GM12872 (cell line): ENCODE measurements at regions not wholly inside any gene's neighbourhood (a gene's known extent, or its start where the extent isn't known, plus 50 kb on each side); places are given as distances from the start of the nearest gene placed in this dataset.

Experiments used
- TF ChIP-seq, protein P1 (sequence below): IDR thresholded peaks from 3 replicates; pipeline ENCODE4 v1.5.1; 2011; ENCODE audit warnings: low read depth, mild to moderate bottlenecking, low read length, moderate library complexity; ENCODE audit not compliant: insufficient read depth

DNA sequence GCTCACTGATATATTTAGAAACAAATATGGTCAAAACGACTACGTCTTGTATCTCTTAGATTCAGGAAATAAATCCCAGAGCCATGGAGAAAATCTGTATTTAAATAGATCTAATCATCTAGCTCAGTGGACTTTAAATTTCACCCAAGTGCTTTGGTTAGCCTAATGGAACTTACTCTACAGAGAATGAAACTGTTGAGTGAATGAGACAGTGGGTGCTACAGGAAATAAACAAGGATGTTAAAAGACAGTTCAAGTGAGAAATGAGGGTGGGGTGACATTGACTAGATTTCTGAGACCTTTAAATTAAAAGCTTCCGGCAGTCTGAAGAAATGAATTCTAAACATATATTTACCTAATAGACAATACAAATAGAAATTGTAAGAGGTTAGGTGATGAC is 2197.0 kb downstream of the ARAP2 start:
- TF ChIP-seq, protein P1, sequence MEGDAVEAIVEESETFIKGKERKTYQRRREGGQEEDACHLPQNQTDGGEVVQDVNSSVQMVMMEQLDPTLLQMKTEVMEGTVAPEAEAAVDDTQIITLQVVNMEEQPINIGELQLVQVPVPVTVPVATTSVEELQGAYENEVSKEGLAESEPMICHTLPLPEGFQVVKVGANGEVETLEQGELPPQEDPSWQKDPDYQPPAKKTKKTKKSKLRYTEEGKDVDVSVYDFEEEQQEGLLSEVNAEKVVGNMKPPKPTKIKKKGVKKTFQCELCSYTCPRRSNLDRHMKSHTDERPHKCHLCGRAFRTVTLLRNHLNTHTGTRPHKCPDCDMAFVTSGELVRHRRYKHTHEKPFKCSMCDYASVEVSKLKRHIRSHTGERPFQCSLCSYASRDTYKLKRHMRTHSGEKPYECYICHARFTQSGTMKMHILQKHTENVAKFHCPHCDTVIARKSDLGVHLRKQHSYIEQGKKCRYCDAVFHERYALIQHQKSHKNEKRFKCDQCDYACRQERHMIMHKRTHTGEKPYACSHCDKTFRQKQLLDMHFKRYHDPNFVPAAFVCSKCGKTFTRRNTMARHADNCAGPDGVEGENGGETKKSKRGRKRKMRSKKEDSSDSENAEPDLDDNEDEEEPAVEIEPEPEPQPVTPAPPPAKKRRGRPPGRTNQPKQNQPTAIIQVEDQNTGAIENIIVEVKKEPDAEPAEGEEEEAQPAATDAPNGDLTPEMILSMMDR: no peak

GRCh38 chr4:34066126-34066525 is 2178.2 kb downstream of the ARAP2 start:
- TF ChIP-seq, protein P1: no peak

DNA sequence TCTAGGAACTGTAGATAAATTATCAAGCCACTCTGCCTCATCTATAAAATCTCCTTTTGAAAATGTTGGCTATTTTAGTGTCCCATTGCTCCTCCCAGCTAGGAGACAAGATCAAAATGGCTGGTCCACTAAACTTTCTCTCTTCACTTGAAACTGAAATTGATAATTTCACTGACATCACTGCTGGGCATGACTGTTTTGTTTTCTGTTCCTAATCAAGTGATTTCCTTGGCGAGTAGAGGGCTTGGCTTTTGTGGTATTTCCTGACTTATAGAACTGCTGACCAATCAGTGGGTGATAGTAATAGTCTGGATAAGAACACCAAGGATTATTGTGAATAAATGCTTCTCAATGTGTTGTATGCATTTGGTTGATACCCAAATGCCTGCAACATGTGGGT is 2152.9 kb downstream of the ARAP2 start:
- TF ChIP-seq, protein P1: no peak

GRCh38 chr4:34094114-34094513 is 2150.2 kb downstream of the ARAP2 start:
- TF ChIP-seq, protein P1: no peak

DNA sequence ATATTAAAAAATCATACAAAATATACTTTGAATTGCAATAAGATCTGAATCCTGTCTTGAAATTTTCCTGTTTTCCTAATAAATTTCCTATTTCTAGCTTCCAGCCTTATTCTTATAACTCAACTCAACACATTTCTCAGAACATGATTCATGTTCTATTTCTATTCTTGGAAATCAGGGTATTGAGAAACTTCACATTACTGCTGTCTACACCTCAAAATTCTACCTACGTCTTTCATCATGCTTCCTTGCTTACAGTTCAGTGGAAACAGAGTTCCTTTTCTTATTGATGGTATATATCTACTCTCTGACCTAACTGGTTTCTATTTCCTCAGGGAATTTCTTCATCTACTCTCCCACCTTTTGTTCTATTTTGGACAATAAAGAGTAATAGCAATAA is 2139.0 kb downstream of the ARAP2 start:
- TF ChIP-seq, protein P1: no peak

DNA sequence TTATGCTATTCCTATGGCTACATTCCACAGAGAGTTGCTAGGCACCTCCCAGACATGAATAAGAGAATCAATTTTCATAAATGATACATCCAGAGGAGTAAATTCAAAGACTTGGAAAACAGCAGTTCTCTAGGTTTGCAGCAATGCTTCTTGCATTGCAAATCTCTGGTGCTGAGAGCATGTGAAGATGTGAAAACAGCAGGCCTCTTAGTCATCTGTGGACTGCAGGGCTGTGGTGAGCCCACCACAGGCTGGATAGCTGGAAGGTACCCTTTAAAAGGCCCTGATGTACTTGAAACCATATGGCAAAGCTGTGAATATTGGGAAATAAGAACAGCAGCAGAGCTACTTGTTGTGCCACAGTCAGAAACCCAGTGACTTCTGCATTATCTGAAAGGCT is 2135.9 kb downstream of the ARAP2 start:
- TF ChIP-seq, protein P1: no peak

DNA sequence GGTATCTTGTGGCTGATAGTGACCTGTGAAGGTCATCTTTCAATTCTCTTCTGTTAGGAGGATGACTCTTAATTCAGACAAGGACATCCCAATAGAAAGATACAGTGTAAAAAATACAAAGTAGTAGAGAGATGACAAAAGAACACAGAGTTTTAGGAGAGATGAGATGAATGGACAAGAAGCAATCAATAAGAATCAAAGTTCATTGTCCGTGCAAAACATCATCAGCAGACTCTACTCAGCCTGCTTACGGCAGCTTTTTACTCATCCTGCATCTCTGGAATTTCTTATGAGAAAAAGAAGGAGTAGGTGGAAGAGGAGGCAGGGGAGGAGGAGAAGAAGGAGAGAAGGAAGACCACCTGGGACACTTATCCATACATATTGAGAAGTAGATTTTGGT is 2131.7 kb downstream of the ARAP2 start:
- TF ChIP-seq, protein P1: no peak

DNA sequence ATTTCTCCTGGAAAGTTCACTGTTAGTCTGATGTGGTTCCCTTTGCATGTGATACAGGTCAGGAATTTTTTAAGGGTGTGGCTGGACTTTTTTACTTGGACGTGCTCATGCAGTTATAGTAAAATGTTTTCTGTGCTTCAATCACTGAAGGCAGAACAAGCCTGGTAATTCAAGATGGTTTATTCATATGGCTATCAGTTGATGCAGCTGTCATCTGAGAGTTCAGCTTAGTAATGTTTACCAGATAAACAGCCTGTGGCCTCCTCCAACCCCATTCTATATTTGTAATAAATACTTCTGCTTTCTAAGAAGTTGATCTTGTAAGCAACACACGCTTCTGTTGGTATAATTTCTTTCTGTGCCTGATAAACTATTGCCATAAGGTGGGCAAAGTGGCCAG is 2105.9 kb downstream of the ARAP2 start:
- TF ChIP-seq, protein P1: no peak
